Epithelial cell of esophagus (primary cell): ENCODE measurements at regions not wholly inside any gene's neighbourhood (a gene's known extent, or its start where the extent isn't known, plus 50 kb on each side); places are given as distances from the start of the nearest gene placed in this dataset.
A peak's percentile ranks its signal among the peaks of the same experiment; 100 is the strongest.

ENCODE experiments used
- DNase-seq: peaks from one replicate; pipeline ENCODE4 v3.0.0; 2010; ENCODE audit warnings: low read depth
- H3K4me3 ChIP-seq: 2 replicates; pipeline ENCODE4 v1.5.1; 2011; ENCODE audit warnings: mild to moderate bottlenecking, low read length, control low read depth
- TF ChIP-seq, protein P1 (sequence below): IDR thresholded peaks from 2 replicates; pipeline ENCODE4 v1.5.1; 2011; ENCODE audit warnings: low read depth, mild to moderate bottlenecking, low read length, control low read depth, inconsistent platforms; ENCODE audit not compliant: insufficient read depth; ENCODE audit errors: missing control alignments

DNA sequence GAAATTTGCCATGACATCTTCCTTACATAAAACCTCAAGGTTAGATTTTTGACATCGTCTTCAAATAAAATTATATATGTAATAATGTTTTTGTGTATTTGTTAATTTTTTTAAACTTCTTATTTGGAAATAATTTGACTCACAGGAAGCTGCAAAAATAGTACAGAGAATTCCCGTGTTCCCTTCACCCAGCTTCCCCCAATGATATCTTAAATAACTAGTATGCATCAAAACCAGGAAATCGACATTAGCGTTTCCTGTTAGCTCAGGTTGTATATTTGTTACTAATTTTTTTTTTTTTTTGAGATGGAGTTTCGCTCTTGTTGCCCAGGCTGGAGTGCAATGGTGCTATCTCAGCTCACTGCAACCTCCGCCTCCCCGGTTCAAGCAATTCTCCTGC lies 86.3 kb upstream of the SPRY4 start:
- no peak for DNase-seq
- H3K4me3 ChIP-seq = no peak overlapping the region
- TF ChIP-seq, protein P1, sequence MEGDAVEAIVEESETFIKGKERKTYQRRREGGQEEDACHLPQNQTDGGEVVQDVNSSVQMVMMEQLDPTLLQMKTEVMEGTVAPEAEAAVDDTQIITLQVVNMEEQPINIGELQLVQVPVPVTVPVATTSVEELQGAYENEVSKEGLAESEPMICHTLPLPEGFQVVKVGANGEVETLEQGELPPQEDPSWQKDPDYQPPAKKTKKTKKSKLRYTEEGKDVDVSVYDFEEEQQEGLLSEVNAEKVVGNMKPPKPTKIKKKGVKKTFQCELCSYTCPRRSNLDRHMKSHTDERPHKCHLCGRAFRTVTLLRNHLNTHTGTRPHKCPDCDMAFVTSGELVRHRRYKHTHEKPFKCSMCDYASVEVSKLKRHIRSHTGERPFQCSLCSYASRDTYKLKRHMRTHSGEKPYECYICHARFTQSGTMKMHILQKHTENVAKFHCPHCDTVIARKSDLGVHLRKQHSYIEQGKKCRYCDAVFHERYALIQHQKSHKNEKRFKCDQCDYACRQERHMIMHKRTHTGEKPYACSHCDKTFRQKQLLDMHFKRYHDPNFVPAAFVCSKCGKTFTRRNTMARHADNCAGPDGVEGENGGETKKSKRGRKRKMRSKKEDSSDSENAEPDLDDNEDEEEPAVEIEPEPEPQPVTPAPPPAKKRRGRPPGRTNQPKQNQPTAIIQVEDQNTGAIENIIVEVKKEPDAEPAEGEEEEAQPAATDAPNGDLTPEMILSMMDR = no peak

DNA sequence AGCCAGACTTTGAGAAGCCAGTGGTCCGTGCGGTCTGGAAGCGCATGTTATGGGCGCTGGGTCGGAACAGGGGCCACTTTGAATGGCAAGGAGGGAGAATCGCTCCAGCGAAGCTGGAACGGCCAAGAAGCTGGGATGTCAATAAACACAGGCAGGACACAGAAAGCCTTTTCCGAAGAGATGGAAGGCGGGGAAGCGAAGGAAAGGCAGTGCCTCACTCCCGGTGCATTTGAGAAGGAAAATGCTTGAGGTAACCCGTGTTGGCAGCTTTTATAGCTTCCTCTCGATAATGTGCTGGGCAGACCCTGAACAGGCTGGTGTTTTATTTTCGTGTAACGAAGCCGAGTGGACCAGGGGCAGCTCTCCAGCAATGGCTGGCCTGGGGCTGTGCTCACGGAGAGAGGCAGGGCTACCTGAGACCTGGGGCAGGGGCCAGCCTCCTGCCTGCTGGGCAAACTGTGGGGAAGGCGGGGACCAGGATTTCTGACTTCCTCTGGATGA lies 84.2 kb upstream of the SPRY4 start:
- no peak for DNase-seq
- TF ChIP-seq, protein P1 = no peak
- H3K4me3 ChIP-seq = no peak overlapping the region

DNA sequence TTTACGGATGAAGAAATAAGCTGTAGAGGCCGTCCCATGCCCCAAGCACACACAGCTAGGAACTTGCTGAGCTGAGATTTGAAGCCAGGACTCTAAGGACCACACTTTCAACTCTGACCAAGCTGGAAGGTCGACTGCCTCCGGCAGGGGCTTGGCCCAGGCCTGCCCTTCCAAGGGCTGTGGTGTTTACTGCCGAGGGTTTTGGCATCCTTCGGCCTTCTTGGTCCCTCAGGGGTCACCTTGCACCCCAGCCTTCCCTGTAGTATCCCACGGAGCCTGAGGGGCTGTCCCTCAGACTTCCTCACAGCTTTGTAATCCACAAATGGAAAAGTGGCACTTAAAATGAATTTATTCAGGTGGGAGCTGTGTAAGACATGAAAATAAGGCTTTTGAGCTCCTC lies 83.7 kb upstream of the SPRY4 start:
- H3K4me3 ChIP-seq = no peak overlapping the region
- DNase-seq = no peak
- TF ChIP-seq, protein P1 = no peak

DNA sequence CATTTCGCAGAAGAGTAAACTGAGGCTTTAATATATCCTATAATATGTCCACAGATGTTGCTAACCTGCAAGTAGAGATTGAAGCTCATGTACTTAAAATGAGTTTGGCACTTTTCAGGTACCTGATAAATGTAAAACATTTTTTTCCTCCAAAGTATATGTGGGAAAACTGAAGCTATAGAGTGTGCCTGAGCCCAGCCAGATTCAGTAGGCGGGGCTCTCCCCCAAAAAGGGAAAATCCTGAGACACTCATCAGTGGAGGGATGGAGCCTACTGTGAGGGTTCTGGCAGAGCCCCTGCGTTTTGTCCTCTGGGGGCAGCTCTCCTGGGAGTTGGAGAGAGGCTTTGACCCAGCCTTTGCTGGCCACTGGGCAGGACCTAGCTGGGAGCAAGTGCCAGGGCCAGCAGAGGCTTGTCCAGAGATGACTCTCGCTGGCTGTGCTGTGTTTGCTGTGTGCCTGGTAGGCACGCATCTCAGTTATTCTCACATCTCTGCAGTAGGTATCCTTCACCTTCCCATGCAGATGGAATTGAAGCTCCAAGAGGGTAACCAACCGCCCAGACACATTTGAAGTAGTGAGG lies 81.1 kb upstream of the SPRY4 start:
- H3K4me3 ChIP-seq = no peak overlapping the region
- TF ChIP-seq, protein P1 = no peak
- DNase-seq = peak; percentile 54

DNA sequence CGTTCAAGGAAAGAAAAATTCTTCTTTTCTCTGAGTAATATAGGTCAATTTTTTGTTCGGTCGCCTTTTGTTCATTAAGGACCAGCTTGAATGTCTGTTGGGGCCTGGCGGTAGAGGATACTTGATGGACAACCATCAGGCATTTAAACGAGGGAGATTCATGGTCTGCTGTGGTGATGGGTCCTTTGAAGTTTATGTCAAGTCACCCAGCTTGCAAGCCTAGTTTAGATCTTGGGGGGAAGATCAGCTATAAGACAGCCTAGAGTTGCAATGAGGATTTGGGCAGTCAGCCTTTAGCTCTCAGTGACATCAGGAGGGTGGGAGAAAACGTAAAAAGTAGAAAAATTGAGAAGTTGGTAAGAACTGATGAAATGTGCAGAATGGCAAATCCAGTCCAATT lies 80.2 kb upstream of the SPRY4 start:
- no peak for DNase-seq
- H3K4me3 ChIP-seq = no peak overlapping the region
- TF ChIP-seq, protein P1 = no peak

DNA sequence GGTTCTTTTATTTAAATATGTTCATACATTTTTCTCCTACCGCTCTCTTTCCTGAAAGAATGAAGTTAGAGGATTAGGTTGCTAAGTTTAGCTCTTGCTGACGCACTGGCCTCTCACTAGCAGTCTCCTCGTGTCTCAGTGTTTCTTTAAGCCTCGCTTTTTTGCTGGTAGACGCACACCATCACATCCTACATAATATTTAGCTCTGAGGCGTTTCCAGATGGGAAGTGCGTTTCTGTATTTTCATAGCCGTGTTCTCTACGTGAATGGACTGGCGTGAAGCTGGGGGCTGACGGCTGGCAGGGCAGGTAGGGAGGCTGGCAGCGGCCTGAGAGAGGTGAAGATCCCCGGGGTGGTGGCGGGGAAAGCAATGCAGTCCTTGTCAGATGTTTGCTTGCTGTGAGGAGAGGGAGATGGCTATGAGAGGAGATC lies 79.2 kb upstream of the SPRY4 start:
- DNase-seq = peak; percentile 42
- no peak overlapping the region for H3K4me3 ChIP-seq
- TF ChIP-seq, protein P1 = no peak

DNA sequence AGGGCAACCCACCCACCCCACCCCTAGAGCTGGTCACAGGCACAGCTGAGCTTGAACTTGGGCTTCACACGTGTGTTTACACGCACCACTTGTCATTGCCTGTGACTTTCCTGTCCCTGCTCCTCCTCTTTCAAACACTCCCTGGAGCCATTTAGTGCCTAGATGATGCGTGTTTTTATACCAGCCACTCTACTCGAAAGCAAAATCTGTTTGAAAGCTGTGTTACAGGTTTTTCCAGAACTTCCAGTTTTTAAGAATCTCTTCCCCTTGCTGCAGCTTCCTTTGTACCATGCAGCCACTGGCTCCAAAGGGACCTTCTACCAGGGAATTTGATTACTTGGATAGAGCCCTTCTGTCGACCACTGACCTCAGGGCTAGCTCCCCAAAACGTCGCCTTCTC lies 78.8 kb upstream of the SPRY4 start:
- H3K4me3 ChIP-seq = no peak overlapping the region
- peak; percentile 89 for DNase-seq
- TF ChIP-seq, protein P1 = no peak
